ENCODE measurements at regions not wholly inside any gene's neighbourhood (a gene's known extent, or its start where the extent isn't known, plus 50 kb on each side); places are given as distances from the start of the nearest gene placed in this dataset.

GRCh38 chr4:186445040-186445439 is 110.3 kb downstream of the MTNR1A start:
- Histone ChIP-seq H3K36me3 (ENCODE audit: control insufficient read depth in 2 of 2, extremely low read depth in 1 of 2, insufficient read depth in 2 of 2, low read length in 2 of 2) (no peaks in the 10 kb centered on the region), H3K79me2 (ENCODE audit: control insufficient read depth, insufficient read depth, low read length) (no peaks in the 10 kb centered on the region), H3K27me3 (ENCODE audit: control insufficient read depth, extremely low read depth, insufficient read depth, low read length) (no peaks in the 10 kb centered on the region), H4K20me1 (ENCODE audit: control insufficient read depth, extremely low read depth, insufficient read depth, low read length) (no peaks in the 10 kb centered on the region), H3K27ac (ENCODE audit: control insufficient read depth, insufficient read depth, low read length) (no peak overlapping the region), H3K4me1 (ENCODE audit: control insufficient read depth, extremely low read depth, insufficient read depth, low read length) (no peaks in the 10 kb centered on the region), H3K9ac (ENCODE audit: control insufficient read depth, extremely low read depth, insufficient read depth, low read length) (no peak overlapping the region), H3K9me3 (ENCODE audit: control insufficient read depth, low read depth, low read length) (no peaks in the 10 kb centered on the region), H3K4me3 (ENCODE audit: control insufficient read depth in 2 of 3, extremely low read depth in 1 of 3, insufficient read depth in 2 of 3, low read depth in 1 of 3, low read length in 3 of 3) (no peak overlapping the region), H3K9me1 (ENCODE audit: control insufficient read depth, extremely low read depth, insufficient read depth, low read length) (no peaks in the 10 kb centered on the region), H2AFZ (ENCODE audit: control insufficient read depth, low read length) (no peak overlapping the region), H3K4me2 (ENCODE audit: control insufficient read depth, extremely low read depth, insufficient read depth, low read depth, low read length) (no peak overlapping the region)
- dilution Hi-C loops (cut with MboI; ENCODE audit: extremely low pct_ligation_motif_present, low sequenced_read_pairs) = no loop called here
- DNase-seq (ENCODE audit: low read depth, low spot score) = no peak
- FAIRE-seq = no peak
- TF ChIP-seq CTCF (optimal IDR thresholded peaks at IDR 0.05 in 1 of 3, IDR thresholded peaks at IDR 0.05 in 1 of 3, conservative IDR thresholded peaks at IDR 0.05 in 1 of 3; ENCODE audit: extremely low read depth in 1 of 3, insufficient read depth in 2 of 3, low read length in 3 of 3) (no peak), EZH2 (IDR thresholded peaks at IDR 0.05; ENCODE audit: low read length) (no peak)

GRCh38 chr4:186441502-186441901 is 113.9 kb downstream of the MTNR1A start:
- no peaks in the 10 kb centered on the region for H3K79me2 ChIP-seq (ENCODE audit: control insufficient read depth, insufficient read depth, low read length)
- no peak for FAIRE-seq
- H3K36me3 ChIP-seq (ENCODE audit: control insufficient read depth in 2 of 2, extremely low read depth in 1 of 2, insufficient read depth in 2 of 2, low read length in 2 of 2) = no peaks in the 10 kb centered on the region
- H3K4me2 ChIP-seq (ENCODE audit: control insufficient read depth, extremely low read depth, insufficient read depth, low read depth, low read length) = no peak overlapping the region
- no peaks in the 10 kb centered on the region for H3K9me1 ChIP-seq (ENCODE audit: control insufficient read depth, extremely low read depth, insufficient read depth, low read length)
- H4K20me1 ChIP-seq (ENCODE audit: control insufficient read depth, extremely low read depth, insufficient read depth, low read length) = no peaks in the 10 kb centered on the region
- DNase-seq (ENCODE audit: low read depth, low spot score) = no peak
- no peaks in the 10 kb centered on the region for H3K9me3 ChIP-seq (ENCODE audit: control insufficient read depth, low read depth, low read length)
- H2AFZ ChIP-seq (ENCODE audit: control insufficient read depth, low read length) = no peak overlapping the region
- TF ChIP-seq CTCF (optimal IDR thresholded peaks at IDR 0.05 in 1 of 3, IDR thresholded peaks at IDR 0.05 in 1 of 3, conservative IDR thresholded peaks at IDR 0.05 in 1 of 3; ENCODE audit: extremely low read depth in 1 of 3, insufficient read depth in 2 of 3, low read length in 3 of 3) (no peak), EZH2 (IDR thresholded peaks at IDR 0.05; ENCODE audit: low read length) (no peak)
- H3K9ac ChIP-seq (ENCODE audit: control insufficient read depth, extremely low read depth, insufficient read depth, low read length) = no peak overlapping the region
- H3K27ac ChIP-seq (ENCODE audit: control insufficient read depth, insufficient read depth, low read length) = no peak overlapping the region
- no peaks in the 10 kb centered on the region for H3K4me1 ChIP-seq (ENCODE audit: control insufficient read depth, extremely low read depth, insufficient read depth, low read length)
- H3K4me3 ChIP-seq (ENCODE audit: control insufficient read depth in 2 of 3, extremely low read depth in 1 of 3, insufficient read depth in 2 of 3, low read depth in 1 of 3, low read length in 3 of 3) = no peak overlapping the region
- dilution Hi-C loops (cut with MboI; ENCODE audit: extremely low pct_ligation_motif_present, low sequenced_read_pairs) = no loop called here
- H3K27me3 ChIP-seq (ENCODE audit: control insufficient read depth, extremely low read depth, insufficient read depth, low read length) = no peaks in the 10 kb centered on the region
